HG02884 (cell line): ENCODE measurements at regions not wholly inside any gene's neighbourhood (a gene's known extent, or its start where the extent isn't known, plus 50 kb on each side); places are given as distances from the start of the nearest gene placed in this dataset.
"Not testable (repeated sequence)": the region's sequence is repeated elsewhere in the genome, so short reads cannot be mapped to it uniquely, and the experiment has no call there.

Experiments
- ATAC-seq: cut with Tn5 transposase; IDR thresholded peaks from one replicate; pipeline ENCODE4 v1.9.1; 2021; ENCODE audit warnings: mild to moderate bottlenecking, moderate library complexity; ENCODE audit not compliant: unreplicated experiment

DNA sequence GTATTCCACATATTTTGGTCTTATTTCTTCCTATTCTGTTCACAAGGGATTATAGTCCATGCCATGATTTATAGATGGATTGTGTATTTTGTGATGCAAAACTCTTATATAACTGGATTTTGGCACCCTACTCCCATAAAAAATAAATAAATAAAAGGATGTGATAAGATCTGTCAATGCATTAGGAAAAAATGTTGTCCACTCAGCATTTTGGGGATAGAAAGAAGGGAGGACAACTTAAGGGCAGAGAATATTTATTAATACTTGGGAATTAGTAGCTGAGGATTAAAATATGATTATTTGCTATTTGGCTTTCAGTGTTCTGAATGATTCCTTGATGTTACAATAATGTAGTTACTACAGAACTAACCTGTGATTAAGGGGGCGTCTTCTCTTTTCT, 682.6 kb downstream of the ZBBX start:
- ATAC-seq = no peak

DNA sequence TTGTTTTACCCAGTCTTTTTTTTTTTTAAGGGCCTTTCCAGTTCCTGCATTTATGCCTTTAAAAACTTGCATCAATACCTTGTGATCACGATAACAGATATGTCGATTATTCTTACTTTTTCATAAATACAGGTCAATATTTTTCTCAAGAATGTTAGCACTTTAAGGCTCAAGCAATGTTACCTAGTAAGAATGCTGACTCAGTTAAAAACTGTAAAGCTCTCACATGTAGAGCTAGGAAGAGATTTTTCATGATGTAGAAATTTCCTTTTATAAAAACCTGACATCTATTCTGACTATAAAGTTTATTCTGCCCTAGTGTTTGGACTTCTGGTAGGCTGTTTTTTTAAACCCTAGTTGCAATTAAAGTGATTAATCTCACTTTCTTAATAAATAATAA, 684.0 kb downstream of the ZBBX start:
- no peak for ATAC-seq

DNA sequence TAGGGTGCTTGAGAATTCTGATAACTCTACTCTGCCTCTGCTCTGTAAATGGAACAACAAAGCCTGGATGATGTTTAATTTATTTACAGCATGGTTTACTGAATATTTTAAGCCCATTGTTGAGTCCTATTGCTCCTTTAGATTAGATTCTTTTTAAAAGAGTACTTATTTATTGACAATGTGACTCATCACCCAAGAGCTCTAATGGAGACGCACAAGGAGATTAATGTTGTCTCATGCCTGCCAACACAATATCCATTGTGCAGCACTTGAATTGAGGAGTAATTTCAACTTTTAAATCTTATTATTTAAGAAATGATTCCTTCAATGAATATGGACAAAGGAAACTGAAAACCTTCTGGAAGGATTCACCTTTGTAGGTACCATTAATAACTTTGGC, 691.4 kb downstream of the ZBBX start:
- ATAC-seq = no peak

DNA sequence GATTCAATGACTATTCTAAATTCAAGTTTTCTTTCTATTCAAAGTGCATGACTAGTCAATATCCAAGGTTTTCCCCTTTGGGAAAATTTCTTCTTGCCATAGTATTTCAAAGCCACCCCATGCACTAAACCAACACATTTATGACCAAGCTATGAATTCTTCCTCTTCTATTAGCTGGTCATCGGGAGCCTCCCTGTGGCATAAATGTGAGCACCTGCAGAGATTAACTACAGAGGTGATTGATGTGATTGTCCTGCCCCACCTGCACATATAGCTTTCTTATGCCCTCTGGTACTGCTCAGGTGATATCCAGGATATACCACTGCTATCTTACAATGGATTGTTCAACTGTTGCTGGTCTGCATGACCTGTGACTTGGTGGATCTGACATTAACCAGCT, 694.9 kb downstream of the ZBBX start:
- no peak for ATAC-seq

DNA sequence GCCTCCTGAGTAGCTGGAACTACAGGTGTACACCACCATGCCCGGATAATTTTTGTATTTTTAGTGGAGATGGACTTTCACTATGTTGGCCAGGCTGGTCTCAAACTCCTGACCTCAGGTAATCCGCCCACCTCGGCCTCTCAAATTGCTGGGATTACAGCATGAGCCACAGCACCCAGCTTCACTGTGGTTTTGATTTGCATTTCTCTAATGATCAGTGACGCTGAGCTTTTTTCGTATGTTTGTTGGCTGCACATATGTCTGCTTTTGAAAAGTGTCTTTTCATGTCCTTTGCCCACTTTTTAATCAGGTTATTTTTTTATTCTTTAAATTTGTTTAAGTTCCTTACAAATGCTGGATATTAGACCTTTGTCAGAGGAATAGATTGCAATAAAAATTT, 696.0 kb downstream of the ZBBX start:
- ATAC-seq = not testable (repeated sequence)

- no peak for ATAC-seq
Measured at GRCh38 chr3:166669781-166670180, 710.3 kb downstream of the ZBBX start.

DNA sequence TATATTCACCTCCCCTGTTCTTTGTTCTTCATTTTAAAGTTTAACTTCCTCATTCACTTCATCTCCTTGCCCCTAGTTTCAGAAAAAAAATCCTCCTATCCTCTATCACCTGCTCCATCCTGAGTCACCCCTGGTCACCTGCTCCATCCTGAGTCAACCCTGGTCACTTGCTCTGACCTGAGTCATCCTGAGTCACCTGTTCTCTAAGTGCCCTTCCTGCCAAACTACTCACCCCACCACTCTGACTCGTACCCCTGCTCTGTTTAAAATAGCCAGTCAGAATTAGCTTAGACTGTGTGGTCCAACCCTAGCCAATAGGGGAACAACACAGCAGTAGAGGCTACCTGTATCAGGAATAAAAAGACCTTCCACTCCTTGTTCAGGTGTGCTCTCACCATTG, 716.9 kb downstream of the ZBBX start:
- ATAC-seq = no peak

GRCh38 chr3:166661621-166662020, 718.5 kb downstream of the ZBBX start:
- ATAC-seq = no peak

- ATAC-seq = no peak
Measured at GRCh38 chr3:166660962-166661361, 719.1 kb downstream of the ZBBX start.

DNA sequence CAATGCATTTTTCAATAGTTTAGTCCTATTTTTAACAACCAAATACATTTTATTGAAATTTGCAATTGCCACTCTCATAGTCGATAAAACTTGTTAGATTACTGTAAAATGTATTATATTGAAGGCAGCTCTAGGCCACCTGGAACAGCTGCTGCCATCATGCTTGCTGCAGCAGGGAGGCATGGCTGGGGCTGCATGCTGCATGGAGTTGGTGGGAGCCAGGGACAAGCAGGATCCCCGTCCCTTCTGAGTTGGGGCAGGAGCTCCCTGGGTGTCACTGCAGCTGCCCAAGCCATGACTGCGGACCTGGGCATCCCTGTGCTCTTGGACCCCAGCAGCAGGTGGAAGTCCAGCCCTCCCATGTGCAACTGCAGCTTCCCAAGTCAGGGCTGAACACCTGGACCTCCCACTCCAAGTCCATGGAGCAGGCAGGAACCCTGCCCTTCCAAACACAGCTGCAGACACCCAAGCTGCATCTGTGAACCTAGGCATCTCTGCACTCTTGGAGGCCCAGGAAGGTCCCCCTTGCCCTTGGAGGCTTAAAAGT, 742.0 kb downstream of the ZBBX start:
- ATAC-seq = no peak

- no peak for ATAC-seq
Measured at GRCh38 chr3:166634091-166634746, 745.9 kb downstream of the ZBBX start.

- no peak for ATAC-seq
Measured at GRCh38 chr3:166630190-166630589, 749.9 kb downstream of the ZBBX start.

- no peak for ATAC-seq
Measured at GRCh38 chr3:166613365-166613764, 766.7 kb downstream of the ZBBX start.

DNA sequence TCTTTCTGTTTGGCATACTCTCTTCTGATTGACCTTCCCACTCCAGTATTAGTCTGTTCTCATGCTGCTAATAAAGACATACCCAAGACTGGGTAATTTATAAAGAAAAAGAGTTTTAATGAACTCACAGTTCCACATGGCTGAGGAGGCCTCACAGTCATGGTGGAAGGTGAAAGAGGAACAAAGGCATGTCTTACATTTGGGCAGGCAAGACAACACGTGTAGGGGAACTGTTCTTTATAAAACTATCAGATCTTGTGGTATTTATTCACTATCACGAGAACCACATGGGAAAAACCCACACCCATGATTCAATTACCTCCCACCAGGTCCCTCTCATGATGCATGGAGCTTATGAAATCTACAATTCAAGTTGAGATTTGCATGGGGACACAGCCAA, 767.3 kb downstream of the ZBBX start:
- not testable (repeated sequence) for ATAC-seq

DNA sequence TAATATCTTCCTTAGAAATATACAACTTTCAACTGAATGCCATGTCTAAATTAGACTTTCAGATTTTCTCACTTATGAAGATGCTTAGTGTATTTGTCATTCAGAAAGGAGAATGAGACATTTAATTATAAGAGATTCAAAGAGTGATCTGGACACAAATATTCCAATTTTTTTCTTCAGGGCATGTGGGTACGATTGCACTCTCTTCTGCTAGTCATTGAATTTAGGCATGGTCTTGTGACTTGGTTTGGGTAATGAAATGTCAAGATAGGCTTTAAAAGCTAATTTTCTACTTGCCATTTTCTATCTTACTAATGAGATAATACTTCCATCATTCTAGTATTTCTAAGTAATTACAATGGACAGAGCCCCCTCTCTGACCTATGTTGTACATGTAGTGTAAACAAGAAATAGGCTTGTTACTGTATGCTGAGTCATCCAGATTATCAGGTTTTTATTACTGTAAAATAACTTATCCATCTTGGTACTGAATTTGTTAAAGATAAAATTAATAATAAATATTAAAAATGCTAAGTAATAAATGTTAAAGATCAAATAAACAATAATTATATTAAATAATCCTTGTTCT, 770.8 kb upstream of the BCHE start:
- no peak for ATAC-seq

GRCh38 chr3:166606988-166607387, 769.8 kb upstream of the BCHE start:
- ATAC-seq = no peak

DNA sequence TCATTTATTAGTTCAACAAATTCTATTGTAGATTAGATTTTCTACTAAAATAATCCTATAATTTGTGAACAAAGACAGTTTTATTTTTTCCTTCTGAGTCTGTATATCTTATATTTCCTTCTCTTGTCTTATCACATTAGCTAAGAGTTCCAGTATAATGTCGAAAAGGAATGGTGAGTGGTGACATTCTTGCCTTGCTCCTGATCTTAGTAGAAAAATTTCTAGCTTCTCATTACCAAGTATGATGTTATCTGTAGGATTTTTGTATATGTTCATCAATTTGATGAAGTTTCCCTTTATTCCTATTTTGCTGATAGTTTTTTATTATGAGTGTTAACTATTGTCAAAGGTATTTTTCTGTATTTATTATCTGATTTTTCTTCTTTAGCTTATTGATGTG, 756.6 kb upstream of the BCHE start:
- ATAC-seq = no peak

DNA sequence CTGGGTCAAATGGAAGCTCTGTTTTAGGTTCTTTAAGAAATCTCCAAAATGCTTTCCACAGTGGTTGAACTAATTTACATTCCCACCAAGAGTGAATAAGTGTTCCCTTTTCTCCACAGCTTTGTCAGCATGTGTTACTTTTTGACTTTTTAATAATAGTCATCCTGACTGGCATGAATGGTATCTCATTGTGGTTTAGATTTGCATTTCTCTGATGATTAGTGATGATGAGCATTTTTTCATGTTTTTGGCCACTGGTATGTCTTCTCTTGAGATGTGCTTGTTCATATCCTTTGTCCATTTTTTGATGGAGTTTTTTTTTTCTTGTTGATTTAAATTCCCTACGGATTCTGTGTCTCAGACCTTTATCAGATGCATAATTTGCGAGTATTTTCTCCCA, 745.0 kb upstream of the BCHE start:
- no peak for ATAC-seq

GRCh38 chr3:166580561-166580960, 743.3 kb upstream of the BCHE start:
- no peak for ATAC-seq

DNA sequence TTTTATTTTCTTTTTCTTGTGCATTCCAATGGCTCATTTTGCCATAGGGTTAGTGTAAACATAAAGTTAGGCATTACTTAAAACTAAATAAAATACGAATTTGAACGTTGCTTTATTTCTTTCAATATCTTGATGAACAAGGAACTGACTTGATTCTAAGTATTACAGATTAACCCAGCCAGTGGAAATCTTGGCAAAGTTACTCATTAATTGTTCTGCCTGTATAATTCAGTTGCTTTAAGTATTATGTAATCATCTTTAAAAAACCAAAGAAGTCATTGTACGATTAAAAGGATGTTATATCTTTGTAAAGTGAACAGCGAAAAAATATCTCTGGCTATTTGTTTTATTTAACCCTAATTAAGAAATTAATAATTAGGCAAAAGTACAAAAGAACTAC, 737.9 kb upstream of the BCHE start:
- ATAC-seq = no peak

DNA sequence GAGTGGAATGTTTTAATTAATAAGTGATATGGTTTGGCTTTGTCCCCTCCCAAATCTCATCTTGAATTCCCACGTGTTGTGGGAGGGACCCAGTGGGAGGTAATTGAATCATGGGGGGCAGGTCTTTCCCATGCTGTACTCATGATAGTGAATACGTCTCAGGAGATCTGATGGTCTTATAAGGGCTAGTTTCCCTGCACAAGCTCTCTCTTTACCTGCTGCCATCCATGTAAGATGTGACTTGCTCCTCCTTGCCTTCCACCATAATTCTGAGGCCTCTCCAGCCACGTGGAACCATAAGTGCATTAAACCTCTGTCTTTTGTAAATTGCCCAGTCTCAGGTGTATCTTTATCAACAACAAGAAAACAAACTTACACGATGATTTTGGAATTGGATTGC, 734.5 kb upstream of the BCHE start:
- ATAC-seq = not testable (repeated sequence)

DNA sequence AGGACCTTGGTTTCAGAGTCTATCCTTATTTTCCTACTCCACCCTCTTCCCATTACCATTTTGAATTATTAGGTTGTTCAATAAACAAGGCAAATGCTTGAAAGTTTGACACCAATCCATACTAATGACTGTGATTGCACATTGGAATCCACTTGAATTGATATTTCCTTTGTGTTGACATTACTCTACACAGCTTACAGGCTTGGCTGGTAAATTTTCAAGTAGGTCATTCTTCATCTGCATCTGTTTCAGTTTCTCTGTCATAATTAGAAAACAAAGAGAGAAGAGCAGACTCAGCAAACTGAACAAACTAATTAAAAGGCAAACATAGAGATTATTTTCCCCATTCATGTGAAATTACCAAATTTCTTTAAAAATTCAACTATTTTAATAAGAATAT, 732.9 kb upstream of the BCHE start:
- no peak for ATAC-seq

DNA sequence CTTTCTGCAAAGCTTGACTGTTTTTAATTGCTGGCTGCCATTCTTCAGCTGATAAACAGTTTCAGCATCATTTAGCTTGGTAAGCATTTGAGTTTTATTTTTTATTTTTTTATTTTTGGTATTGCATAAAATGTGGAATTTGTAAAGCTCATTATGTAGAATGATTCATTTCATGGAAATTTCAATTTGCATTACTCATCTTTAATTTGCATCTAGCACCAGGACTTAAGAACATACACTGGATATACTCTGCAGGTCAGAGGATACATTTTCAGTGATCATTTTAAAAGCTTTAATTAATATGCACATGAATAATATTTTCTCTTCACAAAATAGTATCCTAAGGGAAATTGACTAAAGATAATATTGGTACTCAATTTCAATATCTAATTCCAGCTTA, 732.4 kb upstream of the BCHE start:
- no peak for ATAC-seq
